Mesenchymal stem cell (in vitro differentiated cells and primary cell): ENCODE measurements at regions not wholly inside any gene's neighbourhood (a gene's known extent, or its start where the extent isn't known, plus 50 kb on each side); places are given as distances from the start of the nearest gene placed in this dataset.

Source experiments
- DNase-seq: peaks from one replicate; pipeline ENCODE4 v3.0.0-alpha.2; 2013
- H2AFZ ChIP-seq: one replicate; pipeline ENCODE4 v1.6.1; 2013; ENCODE audit warnings: low read depth, mild to moderate bottlenecking, control low read depth, inconsistent platforms, low read length, moderate library complexity
- H2AK5ac ChIP-seq: 2 replicates; pipeline ENCODE4 v1.6.1; 2013; ENCODE audit warnings: low read length, moderate library complexity, mild to moderate bottlenecking, inconsistent platforms; ENCODE audit not compliant: severe bottlenecking
- H2BK120ac ChIP-seq: one replicate; pipeline ENCODE4 v1.6.1; 2013; ENCODE audit warnings: low read depth, mild to moderate bottlenecking, inconsistent platforms, low read length, moderate library complexity
- H2BK12ac ChIP-seq, 2 experiments: one replicate each; pipeline ENCODE4 v1.6.1; 2013; ENCODE audit warnings: inconsistent platforms in 2 of 2, low read length in 2 of 2, mild to moderate bottlenecking in 2 of 2, moderate library complexity in 2 of 2, control low read depth in 1 of 2
- H2BK15ac ChIP-seq: one replicate; pipeline ENCODE4 v1.6.1; 2013; ENCODE audit warnings: mild to moderate bottlenecking, low read depth, inconsistent platforms; ENCODE audit not compliant: poor library complexity, severe bottlenecking
- H2BK5ac ChIP-seq: 2 replicates; pipeline ENCODE4 v1.6.1; 2013; ENCODE audit warnings: low read depth, mild to moderate bottlenecking, low read length, control low read depth, inconsistent platforms; ENCODE audit not compliant: poor library complexity, severe bottlenecking
- H3K14ac ChIP-seq, 2 experiments: one replicate each; pipeline ENCODE4 v1.6.1; 2013; ENCODE audit warnings: inconsistent platforms in 2 of 2, low read length in 2 of 2, control low read depth in 1 of 2, mild to moderate bottlenecking in 1 of 2, moderate library complexity in 1 of 2
- H3K18ac ChIP-seq, 2 experiments: one replicate each; pipeline ENCODE4 v1.6.1; 2013; ENCODE audit warnings: inconsistent platforms in 2 of 2, low read length in 2 of 2, control low read depth in 1 of 2, low read depth in 1 of 2, mild to moderate bottlenecking in 1 of 2
- H3K23ac ChIP-seq, 2 experiments: one replicate each; pipeline ENCODE4 v1.6.1; 2013; ENCODE audit warnings: inconsistent platforms in 2 of 2, low read length in 2 of 2, mild to moderate bottlenecking in 2 of 2, moderate library complexity in 2 of 2, control low read depth in 1 of 2
- H3K27ac ChIP-seq: 2 replicates; pipeline ENCODE4 v1.5.1; 2013; ENCODE audit warnings: mild to moderate bottlenecking, moderate library complexity, low read length, control low read depth, inconsistent platforms; ENCODE audit not compliant: poor library complexity, severe bottlenecking
- H3K27me3 ChIP-seq, 2 experiments: 2 replicates each; pipeline versions ENCODE4 v1.6.1 to v1.7.0; 2013; ENCODE audit warnings: low read length in 2 of 2, mild to moderate bottlenecking in 2 of 2, moderate library complexity in 2 of 2, control low read depth in 1 of 2, inconsistent platforms in 1 of 2; ENCODE audit not compliant: control insufficient read depth in 1 of 2, insufficient read depth in 1 of 2
- H3K36me3 ChIP-seq, 2 experiments: 2 replicates each; pipeline versions ENCODE4 v1.6.1 to v1.7.0; 2013; ENCODE audit warnings: low read length in 2 of 2, control low read depth in 1 of 2, inconsistent platforms in 1 of 2, low read depth in 1 of 2, mild to moderate bottlenecking in 1 of 2; ENCODE audit not compliant: insufficient read depth in 2 of 2, control insufficient read depth in 1 of 2
- H3K4ac ChIP-seq, 2 experiments: one replicate each; pipeline ENCODE4 v1.6.1; 2013; ENCODE audit warnings: inconsistent platforms in 2 of 2, low read length in 2 of 2, mild to moderate bottlenecking in 2 of 2, moderate library complexity in 2 of 2, control low read depth in 1 of 2, low read depth in 1 of 2
- H3K4me1 ChIP-seq: 2 replicates; pipeline ENCODE4 v1.6.1; 2013; ENCODE audit warnings: low read depth, low read length, control low read depth; ENCODE audit not compliant: control insufficient read depth, insufficient read depth
- H3K4me2 ChIP-seq: 2 replicates; pipeline ENCODE4 v1.6.1; 2013; ENCODE audit warnings: low read length, mild to moderate bottlenecking, inconsistent platforms; ENCODE audit not compliant: poor library complexity, severe bottlenecking
- H3K4me3 ChIP-seq, 2 experiments: 2 replicates each; pipeline versions ENCODE4 v1.5.1 to v1.7.0; 2013; ENCODE audit warnings: low read length in 2 of 2, mild to moderate bottlenecking in 2 of 2, control low read depth in 1 of 2, low read depth in 1 of 2; ENCODE audit not compliant: insufficient read depth in 1 of 2
- H3K79me1 ChIP-seq: replicated peaks from 2 replicates; pipeline ENCODE4 v1.6.1; 2013; ENCODE audit warnings: mild to moderate bottlenecking, control low read depth, low read length, inconsistent platforms; ENCODE audit not compliant: poor library complexity, severe bottlenecking
- H3K9ac ChIP-seq: 2 replicates; pipeline ENCODE4 v1.7.0; 2013; ENCODE audit warnings: mild to moderate bottlenecking, low read length, moderate library complexity
- H3K9me3 ChIP-seq: 2 replicates; pipeline ENCODE4 v1.7.0; 2013; ENCODE audit warnings: mild to moderate bottlenecking, low read length; ENCODE audit not compliant: control insufficient read depth
- H4K8ac ChIP-seq: one replicate; pipeline ENCODE4 v1.6.1; 2013; ENCODE audit warnings: inconsistent platforms, mild to moderate bottlenecking, low read length, moderate library complexity
- H4K91ac ChIP-seq: one replicate; pipeline ENCODE4 v1.6.1; 2013; ENCODE audit warnings: mild to moderate bottlenecking, low read length, inconsistent platforms
- WGBS: methylation state at CpG from one replicate; pipeline ENCODE4 v1.1.7; 2013; ENCODE audit warnings: mixed read lengths; 5-methylcytosine and 5-hydroxymethylcytosine counted together

GRCh38 chr17:79196913-79197312 lies 122.3 kb downstream of the ENGASE start:
- Histone ChIP-seq H2BK5ac (no peak overlapping the region), H3K4me3 (no peak overlapping the region), H3K4me2 (no peak overlapping the region), H3K14ac (no peak overlapping the region), H3K36me3 (no peaks in the 10 kb centered on the region), H4K8ac (no peak overlapping the region), H3K18ac (no peak overlapping the region), H2BK120ac (no peak overlapping the region), H2AK5ac (no peak overlapping the region), H3K79me1 (no peaks in the 10 kb centered on the region), H3K23ac (no peak overlapping the region), H3K27me3 (peaks cover 22 to 75% of the 10 kb centered on the region in 2 experiments), H3K4me1 (peaks cover 6% of the 10 kb centered on the region), H2AFZ (no peak overlapping the region), H3K27ac (no peak overlapping the region), H3K4ac (no peak overlapping the region), H3K9ac (no peak overlapping the region), H3K9me3 (no peaks in the 10 kb centered on the region), H4K91ac (no peak overlapping the region), H2BK15ac (no peak overlapping the region), H2BK12ac (no peak overlapping the region)
- 94% methylated on average over 9 of the region's 10 CpGs for WGBS
- no peak for DNase-seq

DNA sequence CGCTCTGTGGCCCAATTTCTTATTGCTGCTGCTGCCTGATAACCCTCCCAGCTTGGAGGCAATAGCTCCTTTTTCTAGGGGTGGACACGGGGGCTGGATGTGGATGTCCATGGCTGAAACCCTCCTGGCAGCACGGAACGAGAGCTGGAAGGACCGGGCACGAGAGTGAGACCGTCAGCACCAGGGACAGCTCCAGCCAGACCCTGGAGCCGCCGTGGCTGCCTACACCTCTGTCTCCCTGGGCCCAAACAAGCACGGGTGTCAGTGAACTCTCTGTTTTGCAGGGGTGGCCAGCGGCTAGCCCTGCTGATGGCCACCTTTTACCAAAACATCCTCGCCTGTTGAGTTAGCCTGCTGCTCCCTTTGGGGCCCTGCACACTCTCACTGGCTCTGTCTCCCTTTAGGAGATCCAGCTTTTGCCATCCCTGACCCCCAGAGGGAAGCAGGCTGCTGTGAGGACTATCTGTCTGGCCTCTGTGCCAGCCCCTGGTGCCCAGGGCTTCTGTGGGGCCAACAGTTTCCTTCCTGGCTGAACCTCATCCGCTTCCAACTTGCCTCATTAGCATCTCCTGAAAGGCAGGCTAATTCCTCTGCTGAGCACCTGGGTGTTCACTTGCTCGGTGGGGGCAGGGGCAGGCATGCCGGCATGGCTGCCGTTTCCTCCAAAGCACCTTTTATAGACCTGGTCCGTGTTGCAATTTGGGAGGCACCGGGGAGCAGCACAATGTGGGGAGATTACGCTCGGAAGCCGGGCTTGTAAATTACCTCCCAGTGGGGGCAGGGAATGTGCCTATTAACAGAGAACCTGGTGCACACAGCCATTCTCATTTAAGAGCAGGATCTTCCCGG lies 118.1 kb downstream of the ENGASE start:
- Histone ChIP-seq H2AFZ (no peak overlapping the region), H2BK5ac (no peak overlapping the region), H3K9ac (no peak overlapping the region), H4K8ac (no peak overlapping the region), H2AK5ac (no peak overlapping the region), H4K91ac (no peak overlapping the region), H3K4me1 (no peaks in the 10 kb centered on the region), H2BK120ac (no peak overlapping the region), H3K27ac (no peak overlapping the region), H3K23ac (no peak overlapping the region), H3K14ac (no peak overlapping the region), H3K36me3 (no peaks in the 10 kb centered on the region), H3K4ac (no peak overlapping the region), H3K4me2 (no peak overlapping the region), H3K9me3 (no peaks in the 10 kb centered on the region), H2BK12ac (no peak overlapping the region), H3K27me3 (peaks cover 45 to 86% of the 10 kb centered on the region in 2 experiments), H3K4me3 (no peak overlapping the region), H3K79me1 (no peaks in the 10 kb centered on the region), H3K18ac (no peak overlapping the region), H2BK15ac (no peak overlapping the region)
- 11% methylated on average over 22 of the region's 22 CpGs for WGBS
- peak; percentile 17 for DNase-seq

DNA sequence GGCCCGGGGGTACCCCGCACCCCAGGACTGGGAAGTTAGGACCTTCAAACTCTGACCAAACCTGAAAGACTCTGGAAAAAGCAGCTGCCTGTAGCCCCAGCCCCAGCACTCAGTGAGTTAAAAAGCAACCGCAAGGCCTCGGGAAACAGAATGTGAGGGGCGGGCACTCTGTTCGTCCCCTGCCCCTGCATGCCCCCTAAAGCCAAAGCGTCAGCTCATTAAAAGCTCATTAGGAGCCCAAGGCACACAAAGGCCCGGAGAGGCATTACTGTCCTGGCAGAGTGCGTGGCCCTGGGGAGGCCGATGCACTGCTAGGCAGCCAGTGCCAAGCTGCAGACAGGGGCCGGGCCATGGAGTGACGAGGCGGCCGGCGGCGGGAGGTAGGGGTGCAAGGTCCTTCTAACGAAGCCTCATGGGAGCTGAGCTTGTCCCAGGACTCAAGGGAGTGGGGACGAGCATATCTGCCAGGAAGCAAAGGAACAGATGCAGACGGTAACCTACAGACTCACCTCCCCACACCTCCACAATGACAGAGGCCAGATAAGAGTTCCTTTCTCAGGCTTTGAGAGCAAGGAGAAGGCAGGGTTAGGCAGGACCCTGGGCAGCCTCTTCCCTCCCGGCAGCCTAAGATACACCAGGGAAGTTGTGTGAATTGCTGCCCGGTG lies 116.8 kb downstream of the ENGASE start:
- no peak overlapping the region for H3K18ac ChIP-seq
- no peak overlapping the region for H2BK120ac ChIP-seq
- H3K27me3 ChIP-seq: peaks cover 57 to 91% of the 10 kb centered on the region in 2 experiments
- H3K4ac ChIP-seq: no peak overlapping the region
- H2AK5ac ChIP-seq: no peak overlapping the region
- no peak overlapping the region for H2BK12ac ChIP-seq
- no peak overlapping the region for H2BK5ac ChIP-seq
- no peak overlapping the region for H4K8ac ChIP-seq
- no peak overlapping the region for H2BK15ac ChIP-seq
- WGBS: 58% methylated on average over 18 of the region's 21 CpGs
- H3K9ac ChIP-seq: no peak overlapping the region
- H3K14ac ChIP-seq: no peak overlapping the region
- H3K79me1 ChIP-seq: no peaks in the 10 kb centered on the region
- H3K23ac ChIP-seq: no peak overlapping the region
- no peaks in the 10 kb centered on the region for H3K4me1 ChIP-seq
- H4K91ac ChIP-seq: no peak overlapping the region
- H3K27ac ChIP-seq: no peak overlapping the region
- no peak overlapping the region for H3K4me3 ChIP-seq
- no peak overlapping the region for H3K4me2 ChIP-seq
- no peaks in the 10 kb centered on the region for H3K9me3 ChIP-seq
- H2AFZ ChIP-seq: no peak overlapping the region
- no peak for DNase-seq
- H3K36me3 ChIP-seq: no peaks in the 10 kb centered on the region

GRCh38 chr17:79189305-79189704 lies 114.7 kb downstream of the ENGASE start:
- no peak overlapping the region for H3K9ac ChIP-seq
- H4K91ac ChIP-seq: no peak overlapping the region
- H3K18ac ChIP-seq: no peak overlapping the region
- H3K79me1 ChIP-seq: no peaks in the 10 kb centered on the region
- 82% methylated on average over 14 of the region's 14 CpGs for WGBS
- H2BK15ac ChIP-seq: no peak overlapping the region
- no peak overlapping the region for H2AFZ ChIP-seq
- H3K4me3 ChIP-seq: no peak overlapping the region
- H3K4ac ChIP-seq: no peak overlapping the region
- no peaks in the 10 kb centered on the region for H3K4me1 ChIP-seq
- no peak for DNase-seq
- H4K8ac ChIP-seq: no peak overlapping the region
- H3K23ac ChIP-seq: no peak overlapping the region
- H3K14ac ChIP-seq: no peak overlapping the region
- no peaks in the 10 kb centered on the region for H3K36me3 ChIP-seq
- peaks cover 78 to 94% of the 10 kb centered on the region in 2 experiments for H3K27me3 ChIP-seq
- H3K27ac ChIP-seq: no peak overlapping the region
- no peak overlapping the region for H2BK5ac ChIP-seq
- no peaks in the 10 kb centered on the region for H3K9me3 ChIP-seq
- H2BK120ac ChIP-seq: no peak overlapping the region
- no peak overlapping the region for H2AK5ac ChIP-seq
- H2BK12ac ChIP-seq: no peak overlapping the region
- H3K4me2 ChIP-seq: no peak overlapping the region
